HCT116 (cell line): ENCODE measurements at regions not wholly inside any gene's neighbourhood (a gene's known extent, or its start where the extent isn't known, plus 50 kb on each side); places are given as distances from the start of the nearest gene placed in this dataset.

Experiments
- ATAC-seq: fragments of 200-7000 bp; cut with Tn5 transposase; 2 replicates; pipeline ENCODE4 v1.9.1; 2020; ENCODE audit warnings: mild to moderate bottlenecking, moderate library complexity
- BruUV-seq: library from RNA; stranded (reverse); fragments of 400-500 nt; replicated peaks from 2 replicates; lab custom pipeline; 2021; lab: Mats Ljungman, UMichigan
- CTCF ChIA-PET: fragments of 300-600 bp; sonication (Branson Sonifier 250); formaldehyde crosslinking; loops from one replicate; lab custom pipeline; 2021; ENCODE audit warnings: antibody characterized with exemption; lab: Charles Lee
- POLR2A ChIA-PET: fragments of 300-600, 350-600 bp; sonication (Branson Sonifier 250); formaldehyde crosslinking; loops from one replicate; lab custom pipeline; 2021; ENCODE audit warnings: antibody characterized with exemption; lab: Charles Lee
- RAD21 ChIA-PET, 2 experiments: fragments of 300-600 bp; sonication (Branson Sonifier 250); formaldehyde crosslinking; loops; one replicate each; lab custom pipeline; 2023; ENCODE audit warnings: low total read pairs in 2 of 2; ENCODE audit not compliant: uncharacterized antibody in 2 of 2, unreplicated experiment in 2 of 2, low non-redundant PET in 1 of 2; lab: Charles Lee
- DNase-seq: peaks from one replicate; pipeline ENCODE4 v3.0.0-alpha.2; 2010; ENCODE audit warnings: low read depth, low spot score
- H2AFZ ChIP-seq: fragments of 200-600 bp; shearing (Covaris generic), sonication (generic); 2 replicates; pipeline ENCODE4 v1.6.1; 2017; ENCODE audit warnings: low read depth, mixed run types, mixed read lengths, antibody characterized with exemption, low read length; ENCODE audit not compliant: poor library complexity, severe bottlenecking
- H3K27ac ChIP-seq: 2 replicates; pipeline ENCODE4 v1.5.1; 2012; ENCODE audit warnings: low read depth, low read length
- H3K27me3 ChIP-seq: fragments of 200-600 bp; sonication (generic); 2 replicates; pipeline ENCODE4 v1.6.1; 2016; ENCODE audit warnings: mixed run types, low read length, mixed read lengths; ENCODE audit not compliant: insufficient read depth
- H3K36me3 ChIP-seq, 2 experiments: fragments of 200-500 bp in 1 of 2; fragments of 200-600 bp in 1 of 2; sonication (Bioruptor generic) in 1 of 2; sonication (generic) in 1 of 2; 2 replicates each; pipeline versions ENCODE4 v1.5.1 to v1.6.1; 2014 to 2016; ENCODE audit warnings: low read length in 2 of 2, inconsistent platforms in 1 of 2, mixed read lengths in 1 of 2, mixed run types in 1 of 2; ENCODE audit not compliant: insufficient read depth in 2 of 2, control insufficient read depth in 1 of 2
- H3K4me1 ChIP-seq, 2 experiments: fragments of 200-600 bp in 1 of 2; sonication (generic) in 1 of 2; 2 replicates each; pipeline versions ENCODE4 v1.5.1 to v1.6.1; 2012 to 2017; ENCODE audit warnings: low read length in 2 of 2, inconsistent platforms in 1 of 2, mild to moderate bottlenecking in 1 of 2, mixed read lengths in 1 of 2, mixed run types in 1 of 2, moderate library complexity in 1 of 2; ENCODE audit not compliant: insufficient read depth in 2 of 2, control insufficient read depth in 1 of 2
- H3K4me2 ChIP-seq: fragments of 200-600 bp; sonication (generic); 2 replicates; pipeline ENCODE4 v1.6.1; 2017; ENCODE audit warnings: mixed run types, low read length, mixed read lengths
- H3K4me3 ChIP-seq, 2 experiments: fragments of 200-600 bp in 1 of 2; sonication (generic) in 1 of 2; replicated peaks in 1 of 2; 2 replicates each; pipeline ENCODE4 v1.5.1; 2011 to 2016; ENCODE audit warnings: low read length in 2 of 2, control low read depth in 1 of 2, low read depth in 1 of 2, mild to moderate bottlenecking in 1 of 2, mixed read lengths in 1 of 2, mixed run types in 1 of 2
- H3K79me2 ChIP-seq: fragments of 200-600 bp; sonication (generic); 2 replicates; pipeline ENCODE4 v1.6.1; 2017; ENCODE audit warnings: mild to moderate bottlenecking, mixed run types, low read length, moderate library complexity, mixed read lengths; ENCODE audit not compliant: insufficient read depth
- H3K9ac ChIP-seq: fragments of 200-600 bp; sonication (generic); 2 replicates; pipeline ENCODE4 v1.6.1; 2016; ENCODE audit warnings: low read length, mixed read lengths
- H3K9me2 ChIP-seq: fragments of 200-600 bp; sonication (generic), shearing (Covaris generic); 2 replicates; pipeline ENCODE4 v1.6.1; 2017; ENCODE audit warnings: mixed run types, mild to moderate bottlenecking, moderate library complexity; ENCODE audit not compliant: insufficient read depth
- H3K9me3 ChIP-seq, 2 experiments: fragments of 200-500 bp in 1 of 2; fragments of 200-600 bp in 1 of 2; sonication (Bioruptor generic) in 1 of 2; sonication (generic) in 1 of 2; 2 replicates each; pipeline ENCODE4 v1.6.1; 2014 to 2017; ENCODE audit warnings: low read length in 2 of 2, mixed read lengths in 2 of 2, inconsistent platforms in 1 of 2, low read depth in 1 of 2, mild to moderate bottlenecking in 1 of 2, mixed run types in 1 of 2, moderate library complexity in 1 of 2; ENCODE audit not compliant: control insufficient read depth in 1 of 2, insufficient read depth in 1 of 2
- H4K20me1 ChIP-seq: fragments of 200-600 bp; sonication (generic), shearing (Covaris generic); 2 replicates; pipeline ENCODE4 v1.6.1; 2017; ENCODE audit warnings: mixed run types, mild to moderate bottlenecking, moderate library complexity; ENCODE audit not compliant: insufficient read depth
- ATF3 ChIP-seq: IDR thresholded peaks from 2 replicates; pipeline ENCODE4 v1.6.1; 2012
- CBX3 ChIP-seq: IDR thresholded peaks from 2 replicates; pipeline ENCODE4 v1.6.1; 2012; ENCODE audit warnings: low read depth
- CEBPB ChIP-seq: IDR thresholded peaks from 2 replicates; pipeline ENCODE4 v1.6.1; 2012; ENCODE audit warnings: low read depth
- FOSL1 ChIP-seq: IDR thresholded peaks from 2 replicates; pipeline ENCODE4 v1.6.1; 2012; ENCODE audit warnings: low read depth
- JUND ChIP-seq: IDR thresholded peaks from 2 replicates; pipeline ENCODE4 v1.6.1; 2012
- SIN3A ChIP-seq: IDR thresholded peaks from 2 replicates; pipeline ENCODE4 v1.6.1; 2012; ENCODE audit warnings: low read depth
- SP1 ChIP-seq: IDR thresholded peaks from 2 replicates; pipeline ENCODE4 v1.6.1; 2012; ENCODE audit warnings: low read depth
- SRF ChIP-seq: IDR thresholded peaks from 2 replicates; pipeline ENCODE4 v1.6.1; 2012; ENCODE audit warnings: low read depth
- ZFX ChIP-seq: fragments of 450-650 bp; IDR thresholded peaks from 2 replicates; pipeline ENCODE4 v1.6.1; 2017
- ZNF274 ChIP-seq: fragments of 200-500 bp; sonication (Bioruptor generic); IDR thresholded peaks from 2 replicates; pipeline ENCODE4 v1.6.1; 2014; ENCODE audit warnings: mild to moderate bottlenecking, low read depth, low read length, inconsistent platforms
- intact Hi-C: fragments of 100-400 bp; cut with micrococcal nuclease; formaldehyde crosslinking; loops from 2 replicates; pipeline ENCODE4 v1.10.0; 2022

GRCh38 chr2:138415985-138416384, 85.6 kb upstream of the SPOPL start:
- CTCF ChIA-PET, result no interaction called here
- no peaks in the 10 kb centered on the region for H3K27me3 ChIP-seq
- POLR2A ChIA-PET, result no interaction called here
- peaks cover 8 to 15% of the 10 kb centered on the region in 2 experiments; a peak in 2 of 4 replicates for H3K9me3 ChIP-seq
- RAD21 ChIA-PET, result no interaction called here
- ATAC-seq (peak; percentile 25; the same call in 1 of the 2 replicates), DNase-seq (no peak)
- H3K36me3 ChIP-seq, result no peaks in the 10 kb centered on the region
- no peaks in the 10 kb centered on the region for H3K79me2 ChIP-seq
- peaks cover 6 to 23% of the 10 kb centered on the region in 2 experiments; a peak in 3 of 4 replicates for H3K4me1 ChIP-seq
- H3K9me2 ChIP-seq, result no peaks in the 10 kb centered on the region
- no peaks in the 10 kb centered on the region for H4K20me1 ChIP-seq
- intact Hi-C loops, result no loop called here
- no peak for TF ChIP-seq ZFX
- no peak for TF ChIP-seq ZNF274
- 0 out of 2 replicates have a peak, but pooled peaks have one; percentile 23 for TF ChIP-seq CBX3
- TF ChIP-seq JUND, result peak; percentile 70
- peak; percentile 85 for TF ChIP-seq FOSL1
- TF ChIP-seq ATF3, result 0 out of 2 replicates have a peak, but pooled peaks have one; percentile 44
- peak; percentile 56; the same call in 1 of the 2 replicates for TF ChIP-seq CEBPB
- peak; percentile 51 for TF ChIP-seq SP1
- TF ChIP-seq SRF, result 0 out of 2 replicates have a peak, but pooled peaks have one; percentile 34
- H3K4me2 ChIP-seq, result peak overlapping the region; percentile 39
- no peak overlapping the region for H3K4me3 ChIP-seq
- no peak overlapping the region for H3K9ac ChIP-seq
- H2AFZ ChIP-seq, result no peak overlapping the region
- BruUV-seq, result no TSS peak
- H3K27ac ChIP-seq, result no peak overlapping the region

GRCh38 chr2:138418453-138418852, 83.1 kb upstream of the SPOPL start:
- ATAC-seq (no peak), DNase-seq (no peak)
- Histone ChIP-seq H4K20me1 (no peaks in the 10 kb centered on the region), H3K27ac (no peak overlapping the region), H3K4me1 (peaks cover 20 to 43% of the 10 kb centered on the region in 2 experiments), H3K4me2 (no peak overlapping the region), H3K36me3 (no peaks in the 10 kb centered on the region), H2AFZ (no peak overlapping the region), H3K9me3 (peaks cover 0 to under 1% of the 10 kb centered on the region in 2 experiments; a peak in 1 of 4 replicates), H3K27me3 (no peaks in the 10 kb centered on the region), H3K79me2 (no peaks in the 10 kb centered on the region), H3K9me2 (no peaks in the 10 kb centered on the region), H3K9ac (no peak overlapping the region), H3K4me3 (no peak overlapping the region)
- POLR2A ChIA-PET, result no interaction called here
- TF ChIP-seq CEBPB, result 0 out of 2 replicates have a peak, but pooled peaks have one; percentile 6
- no peak for TF ChIP-seq SIN3A
- CTCF ChIA-PET, result no interaction called here
- RAD21 ChIA-PET, result no interaction called here
- intact Hi-C loops, result no loop called here
- BruUV-seq, result no TSS peak
